HG03135 (cell line): ENCODE measurements at regions not wholly inside any gene's neighbourhood (a gene's known extent, or its start where the extent isn't known, plus 50 kb on each side); places are given as distances from the start of the nearest gene placed in this dataset.
"Not testable (repeated sequence)": the region's sequence is repeated elsewhere in the genome, so short reads cannot be mapped to it uniquely, and the experiment has no call there.

Experiments used
- ATAC-seq: cut with Tn5 transposase; IDR thresholded peaks from one replicate; pipeline ENCODE4 v1.9.1; 2021; ENCODE audit warnings: mild to moderate bottlenecking, moderate library complexity; ENCODE audit not compliant: unreplicated experiment

GRCh38 chr10:57038531-57038930, 677.5 kb upstream of the ZWINT start:
- ATAC-seq, result no peak

GRCh38 chr10:57035310-57035709, 674.3 kb upstream of the ZWINT start:
- no peak for ATAC-seq

- ATAC-seq, result not testable (repeated sequence)
These were observed 671.2 kb upstream of the ZWINT start for GRCh38 chr10:57032301-57032700.

GRCh38 chr10:57031346-57031745, 670.3 kb upstream of the ZWINT start:
- no peak for ATAC-seq

- ATAC-seq, result no peak
These were observed 665.2 kb upstream of the ZWINT start for GRCh38 chr10:57026307-57026706.

GRCh38 chr10:57023626-57024025, 662.6 kb upstream of the ZWINT start:
- ATAC-seq, result no peak

GRCh38 chr10:57018452-57018851, 657.4 kb upstream of the ZWINT start:
- ATAC-seq, result no peak

- no peak for ATAC-seq
These were observed 656.4 kb upstream of the ZWINT start for GRCh38 chr10:57017356-57018037.

GRCh38 chr10:57015595-57016318, 654.7 kb upstream of the ZWINT start:
- no peak for ATAC-seq

- no peak for ATAC-seq
These were observed 654.1 kb upstream of the ZWINT start for GRCh38 chr10:57015187-57015586.

- ATAC-seq, result no peak
These were observed 653.7 kb upstream of the ZWINT start for GRCh38 chr10:57014758-57015157.

GRCh38 chr10:57008189-57008588, 647.1 kb upstream of the ZWINT start:
- ATAC-seq, result no peak

- no peak for ATAC-seq
These were observed 630.6 kb upstream of the ZWINT start for GRCh38 chr10:56991591-56992069.

GRCh38 chr10:56975513-56975912, 614.5 kb upstream of the ZWINT start:
- no peak for ATAC-seq

GRCh38 chr10:56973766-56974165, 612.7 kb upstream of the ZWINT start:
- ATAC-seq, result no peak

GRCh38 chr10:56943221-56943755, 582.2 kb upstream of the ZWINT start:
- ATAC-seq, result no peak

- no peak for ATAC-seq
These were observed 573.5 kb upstream of the ZWINT start for GRCh38 chr10:56934515-56934914.

GRCh38 chr10:56928714-56929113, 567.7 kb upstream of the ZWINT start:
- no peak for ATAC-seq

GRCh38 chr10:56927701-56928100, 566.6 kb upstream of the ZWINT start:
- ATAC-seq, result no peak

- no peak for ATAC-seq
These were observed 559.7 kb upstream of the ZWINT start for GRCh38 chr10:56920601-56921261.

- no peak for ATAC-seq
These were observed 551.0 kb upstream of the ZWINT start for GRCh38 chr10:56912043-56912442.

GRCh38 chr10:56905051-56905450, 544.0 kb upstream of the ZWINT start:
- no peak for ATAC-seq
